ENCODE measurements at regions not wholly inside any gene's neighbourhood (a gene's known extent, or its start where the extent isn't known, plus 50 kb on each side); places are given as distances from the start of the nearest gene placed in this dataset.

GRCh38 chr5:145223582-145223981 lies 611.6 kb downstream of the PRELID2 start:
- POLR2A ChIA-PET, result no interaction called here
- CTCF ChIA-PET, result no interaction called here

GRCh38 chr5:145222622-145223021 lies 612.5 kb downstream of the PRELID2 start:
- POLR2A ChIA-PET, result no interaction called here
- CTCF ChIA-PET, result no interaction called here

- POLR2A ChIA-PET, result no interaction called here
- CTCF ChIA-PET, result no interaction called here
Measured at GRCh38 chr5:145221416-145221815, 613.7 kb downstream of the PRELID2 start.

GRCh38 chr5:145220481-145220880 lies 614.7 kb downstream of the PRELID2 start:
- ChIA-PET POLR2A (no interaction called here), CTCF (no interaction called here)

DNA sequence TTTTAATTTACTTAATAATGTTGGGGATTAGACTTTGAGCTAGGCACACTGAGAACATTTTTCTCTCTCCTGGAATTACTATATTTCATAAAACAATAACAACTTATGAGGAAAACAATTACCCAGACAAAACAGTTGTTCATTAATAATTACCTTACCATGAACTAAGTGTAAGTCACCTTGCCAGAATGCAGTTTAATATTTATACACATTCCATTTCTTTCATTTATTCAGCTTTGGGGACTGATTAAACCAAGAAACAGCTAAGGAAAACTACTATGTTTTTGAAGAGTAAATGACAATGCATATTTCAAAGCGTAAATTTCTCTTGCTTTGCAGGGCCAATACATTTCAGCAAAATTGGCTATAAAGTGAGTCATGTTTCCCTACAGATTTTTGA lies 616.2 kb downstream of the PRELID2 start:
- POLR2A ChIA-PET, result no interaction called here
- CTCF ChIA-PET, result no interaction called here

- ChIA-PET POLR2A (no interaction called here), CTCF (no interaction called here)
Measured at GRCh38 chr5:145218019-145218418, 617.1 kb downstream of the PRELID2 start.

DNA sequence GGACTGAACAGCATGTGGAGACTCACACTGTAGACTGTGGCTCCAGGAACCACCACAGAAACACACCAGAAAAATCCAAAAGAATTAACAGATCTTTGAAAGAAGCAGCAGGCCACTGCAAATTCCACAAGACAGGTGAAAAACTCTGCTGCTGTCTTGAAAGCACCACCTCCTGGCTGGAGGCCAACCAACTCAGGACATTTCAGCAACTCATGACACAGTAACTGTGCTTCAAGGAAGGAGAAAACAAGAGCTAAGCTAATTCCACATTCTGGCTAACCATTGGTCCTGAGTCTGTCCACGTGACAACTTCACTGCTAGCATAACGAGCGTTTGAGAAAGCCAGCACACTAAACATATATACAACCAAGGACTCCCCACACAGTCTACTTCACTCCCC lies 625.1 kb downstream of the PRELID2 start:
- POLR2A ChIA-PET, result no interaction called here
- CTCF ChIA-PET, result no interaction called here

DNA sequence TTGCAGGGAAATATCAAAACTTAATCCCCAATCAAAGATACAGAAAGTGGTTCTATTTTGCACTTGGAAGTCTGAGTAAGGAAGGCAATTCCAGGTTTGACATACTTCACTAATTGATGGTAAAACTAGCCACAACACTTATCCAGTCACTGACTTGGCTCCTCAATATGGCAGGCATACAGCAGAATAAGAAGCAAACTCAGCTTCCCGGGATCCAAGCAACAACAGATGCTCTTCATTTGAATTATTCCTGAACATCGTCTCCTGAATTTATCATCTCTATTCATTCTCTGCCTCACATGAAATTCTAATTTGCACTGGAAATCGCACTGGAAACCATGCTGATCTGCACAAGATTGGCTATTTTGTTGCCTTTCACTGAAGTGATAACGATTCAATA lies 629.6 kb downstream of the PRELID2 start:
- ChIA-PET CTCF (no interaction called here), POLR2A (no interaction called here)

DNA sequence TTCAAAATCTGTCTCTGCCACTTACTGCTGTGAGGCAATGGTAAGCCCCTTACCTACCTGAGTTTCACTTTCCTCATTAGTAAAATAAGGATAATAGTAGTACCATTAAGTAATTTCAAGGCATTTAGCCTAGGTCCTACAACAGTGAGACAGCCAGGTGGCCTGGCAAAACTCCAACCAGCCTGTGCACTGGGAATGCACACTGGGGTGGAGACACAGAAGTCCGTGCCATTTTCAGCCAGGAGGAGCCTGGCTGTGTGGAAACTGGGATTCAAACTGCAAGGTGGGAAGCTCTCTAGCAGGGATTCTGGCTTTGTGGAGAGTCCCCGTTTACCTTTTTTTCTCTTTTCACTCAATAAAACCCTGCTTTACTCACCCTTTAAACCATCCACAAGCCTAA lies 630.4 kb downstream of the PRELID2 start:
- POLR2A ChIA-PET, result no interaction called here
- CTCF ChIA-PET, result no interaction called here

- ChIA-PET POLR2A (no interaction called here), CTCF (no interaction called here)
Measured at GRCh38 chr5:145203193-145203592, 631.9 kb downstream of the PRELID2 start.

GRCh38 chr5:145198525-145199260 lies 636.4 kb downstream of the PRELID2 start:
- POLR2A ChIA-PET, result no interaction called here

GRCh38 chr5:145189746-145190145 lies 645.4 kb downstream of the PRELID2 start:
- POLR2A ChIA-PET, result no interaction called here
- CTCF ChIA-PET, result no interaction called here

More at GRCh38 chr5:145198525-145199260, 636.4 kb downstream of the PRELID2 start:
- CTCF ChIA-PET, result no interaction called here

DNA sequence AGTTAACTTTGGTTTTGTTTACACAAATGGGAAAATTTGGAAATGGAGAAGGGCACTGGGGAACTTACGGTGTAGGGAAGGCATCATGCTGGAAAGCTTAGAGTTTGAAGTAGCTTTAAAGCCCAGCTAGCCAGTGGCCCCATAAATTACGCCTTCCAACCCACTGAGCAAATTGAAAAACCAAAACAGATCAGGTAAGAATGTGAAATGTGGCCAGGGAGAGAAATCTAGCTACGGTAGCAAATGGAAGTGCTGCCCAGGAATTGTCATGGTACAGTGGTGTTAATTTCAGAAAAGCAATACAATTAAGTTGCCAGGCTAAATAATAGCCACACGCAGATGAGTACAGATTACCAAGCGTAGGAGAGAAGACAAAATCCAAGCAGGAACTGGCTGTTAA lies 654.8 kb downstream of the PRELID2 start:
- CTCF ChIA-PET, result no interaction called here
- POLR2A ChIA-PET, result interaction anchor here (0.6 kb wide), 1 partner anchor 42 kb away, joined by 3 read pairs; no protein-coding TSS in a partner anchor

- CTCF ChIA-PET, result no interaction called here
Measured at GRCh38 chr5:145178641-145179523, 656.3 kb downstream of the PRELID2 start.

GRCh38 chr5:145176041-145176440 lies 659.1 kb downstream of the PRELID2 start:
- CTCF ChIA-PET, result no interaction called here
- POLR2A ChIA-PET, result no interaction called here

More at GRCh38 chr5:145178641-145179523, 656.3 kb downstream of the PRELID2 start:
- POLR2A ChIA-PET, result no interaction called here

- ChIA-PET POLR2A (no interaction called here), CTCF (no interaction called here)
Measured at GRCh38 chr5:145166110-145166509, 669.0 kb downstream of the PRELID2 start.

GRCh38 chr5:145163876-145164275 lies 671.3 kb downstream of the PRELID2 start:
- ChIA-PET CTCF (no interaction called here), POLR2A (no interaction called here)

GRCh38 chr5:145162626-145163025 lies 672.5 kb downstream of the PRELID2 start:
- ChIA-PET POLR2A (no interaction called here), CTCF (no interaction called here)

DNA sequence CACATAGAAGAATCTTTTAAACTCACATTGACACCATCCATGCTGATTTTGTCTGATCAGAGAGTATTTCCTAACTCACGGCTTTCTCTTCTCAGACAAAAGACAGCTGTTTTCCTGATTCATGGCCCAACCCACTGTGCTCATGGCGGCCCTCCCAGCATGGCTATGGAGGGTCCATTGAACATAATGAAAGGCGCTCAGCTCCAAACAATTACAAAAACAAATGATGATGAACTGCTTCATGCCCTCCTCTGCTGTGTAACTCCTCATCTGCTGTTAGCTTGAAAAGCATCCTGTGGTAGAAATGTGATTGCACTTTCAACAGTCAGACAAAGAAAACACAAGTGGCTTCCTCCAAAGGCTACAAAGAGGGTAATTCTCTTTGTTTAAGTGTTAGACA lies 673.8 kb downstream of the PRELID2 start:
- POLR2A ChIA-PET, result no interaction called here
- CTCF ChIA-PET, result no interaction called here

DNA sequence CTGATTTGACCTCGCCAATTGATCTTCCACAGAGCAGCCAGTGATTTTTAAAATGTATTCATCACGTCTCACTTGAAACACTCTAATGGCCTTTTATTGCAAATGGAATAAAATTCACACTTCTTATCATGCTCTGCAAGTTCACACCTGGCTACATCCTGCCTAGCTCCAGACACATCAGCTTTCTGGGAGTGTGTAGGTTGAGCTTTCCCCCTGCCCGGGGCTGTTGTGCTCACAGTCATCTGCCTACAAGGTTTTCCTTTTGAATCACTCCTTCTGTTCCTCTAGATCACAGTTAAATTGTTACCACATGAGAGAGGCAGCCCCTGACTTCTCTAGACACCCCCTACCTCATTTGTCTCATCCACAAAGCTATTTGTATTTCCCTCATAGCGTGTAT lies 674.5 kb downstream of the PRELID2 start:
- ChIA-PET POLR2A (no interaction called here), CTCF (no interaction called here)

DNA sequence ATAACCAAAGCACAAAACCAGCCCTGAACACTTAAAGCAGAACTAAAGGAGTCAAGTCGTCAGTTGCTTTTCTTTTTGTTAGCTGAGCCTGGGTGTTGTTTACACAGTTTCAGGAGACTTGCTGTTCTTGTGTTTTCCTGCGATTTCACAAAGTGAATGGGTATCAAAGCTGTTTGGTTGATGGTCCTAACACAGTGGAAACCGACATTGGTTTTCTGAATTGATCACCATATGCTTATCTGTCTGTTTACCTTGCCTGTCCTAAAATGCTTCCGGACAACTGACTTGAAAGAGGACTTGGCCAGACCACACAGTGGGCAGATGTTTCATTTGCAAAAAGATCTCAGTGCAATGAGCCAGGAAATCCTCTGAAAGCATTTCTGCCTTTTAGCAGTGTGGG lies 676.4 kb downstream of the PRELID2 start:
- POLR2A ChIA-PET, result no interaction called here

GRCh38 chr5:145157841-145158240 lies 677.3 kb downstream of the PRELID2 start:
- ChIA-PET POLR2A (no interaction called here), CTCF (no interaction called here)

More for the DNA sequence above, 676.4 kb downstream of the PRELID2 start:
- CTCF ChIA-PET, result no interaction called here

Measured in activated CD8-positive, alpha-beta memory T cell treated with anti-CD3 and anti-CD28 coated beads for 36 hours (primary cell).